Tibial artery (tissue), 4 donors: ENCODE measurements at regions not wholly inside any gene's neighbourhood (a gene's known extent, or its start where the extent isn't known, plus 50 kb on each side); places are given as distances from the start of the nearest gene placed in this dataset.

ENCODE experiments used
- DNase-seq, 2 donors: peaks; one replicate each; pipeline ENCODE4 v3.0.0-alpha.2; 2019
- H3K27ac ChIP-seq, 2 donors: fragments of 200-600 bp; sonication (generic) in 1 of 2; 1 replicate in 1 of 2; 2 replicates in 1 of 2; pipeline ENCODE4 v1.5.1; 2018 to 2019; ENCODE audit warnings: mild to moderate bottlenecking in 1 of 2
- H3K27me3 ChIP-seq, 2 donors: fragments of 200-600 bp; sonication (generic) in 1 of 2; one replicate each; pipeline versions ENCODE4 v1.5.1 to v1.6.0; 2016 to 2019
- H3K36me3 ChIP-seq, 3 donors: fragments of 200-600 bp; sonication (generic) in 2 of 3; one replicate each; pipeline ENCODE4 v1.5.1; 2016 to 2019; ENCODE audit warnings: mild to moderate bottlenecking in 2 of 3
- H3K4me1 ChIP-seq, 4 donors: fragments of 200-600 bp; sonication (generic) in 2 of 4; 1 replicate in 3 of 4; 2 replicates in 1 of 4; pipeline ENCODE4 v1.5.1; 2016 to 2019
- H3K4me3 ChIP-seq, 2 donors: fragments of 200-600 bp; sonication (generic) in 1 of 2; 1 replicate in 1 of 2; 2 replicates in 1 of 2; pipeline ENCODE4 v1.5.1; 2018 to 2019; ENCODE audit warnings: mild to moderate bottlenecking in 2 of 2
- H3K9me3 ChIP-seq, 3 donors: fragments of 200-600 bp; sonication (generic) in 1 of 3; one replicate each; pipeline ENCODE4 v1.5.1; 2016 to 2019
- CTCF ChIP-seq, 2 experiments: fragments of 200-600 bp in 1 of 2; fragments of 450-650 bp in 1 of 2; IDR thresholded peaks; one replicate each; pipeline ENCODE4 v1.5.1; 2017 to 2019; ENCODE audit warnings: antibody characterized with exemption in 2 of 2, mild to moderate bottlenecking in 1 of 2, moderate library complexity in 1 of 2
- intact Hi-C: fragments of 100-400 bp; cut with DNase I; formaldehyde crosslinking; loops from one replicate; pipeline ENCODE4 v1.15.0; 2023; ENCODE audit warnings: low total_unique reads

GRCh38 chr6:149164199-149164750 lies 153.2 kb upstream of the TAB2 start:
- no peak overlapping the region for H3K27ac ChIP-seq
- no peaks in the 10 kb centered on the region for H3K36me3 ChIP-seq
- peaks cover 0 to 7% of the 10 kb centered on the region in 2 donors for H3K27me3 ChIP-seq
- intact Hi-C loops: no loop called here
- H3K4me3 ChIP-seq: no peak overlapping the region
- no peaks in the 10 kb centered on the region for H3K9me3 ChIP-seq
- DNase-seq: no peak
- H3K4me1 ChIP-seq: no peaks in the 10 kb centered on the region
- TF ChIP-seq CTCF (IDR thresholded peaks at IDR 0.05): no peak

GRCh38 chr6:149166336-149166735 lies 151.2 kb upstream of the TAB2 start:
- intact Hi-C loops: no loop called here
- no peak for DNase-seq
- no peak for TF ChIP-seq CTCF (IDR thresholded peaks at IDR 0.05)
- no peaks in the 10 kb centered on the region for H3K36me3 ChIP-seq
- H3K27ac ChIP-seq: no peak overlapping the region
- no peaks in the 10 kb centered on the region for H3K4me1 ChIP-seq
- no peak overlapping the region for H3K4me3 ChIP-seq
- H3K9me3 ChIP-seq: no peaks in the 10 kb centered on the region
- peaks cover 0 to 7% of the 10 kb centered on the region in 2 donors for H3K27me3 ChIP-seq

GRCh38 chr6:149166747-149167146 lies 150.8 kb upstream of the TAB2 start:
- Histone ChIP-seq H3K4me3 (no peak overlapping the region), H3K36me3 (no peaks in the 10 kb centered on the region), H3K27me3 (peaks cover 0 to 7% of the 10 kb centered on the region in 2 donors), H3K9me3 (no peaks in the 10 kb centered on the region), H3K4me1 (no peaks in the 10 kb centered on the region), H3K27ac (no peak overlapping the region)
- no peak for TF ChIP-seq CTCF (IDR thresholded peaks at IDR 0.05)
- no peak for DNase-seq
- intact Hi-C loops: no loop called here

DNA sequence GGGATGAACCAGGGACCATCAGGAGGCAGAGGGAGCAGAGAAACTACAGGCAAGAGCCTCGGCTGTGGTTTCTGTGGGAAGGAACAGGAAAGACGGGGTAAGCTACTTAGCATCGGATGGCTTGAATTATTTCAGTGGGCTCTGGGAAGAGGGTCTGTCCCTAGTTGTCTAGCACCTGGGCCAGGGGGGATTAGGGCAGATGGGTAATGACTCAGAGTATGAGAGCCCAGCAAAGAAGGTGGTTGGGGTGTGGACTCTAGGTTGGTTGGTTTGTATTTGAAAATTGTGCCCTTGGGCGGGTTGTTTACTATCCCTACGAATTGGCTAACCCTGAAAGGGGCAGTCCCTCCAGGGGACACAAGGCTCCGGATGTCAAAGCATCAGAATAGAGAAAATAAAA lies 148.5 kb upstream of the TAB2 start:
- Histone ChIP-seq H3K36me3 (no peaks in the 10 kb centered on the region), H3K4me3 (no peak overlapping the region), H3K27me3 (peaks cover 0 to 7% of the 10 kb centered on the region in 2 donors), H3K4me1 (no peaks in the 10 kb centered on the region), H3K9me3 (no peaks in the 10 kb centered on the region), H3K27ac (no peak overlapping the region)
- no peak for TF ChIP-seq CTCF (IDR thresholded peaks at IDR 0.05)
- intact Hi-C loops: no loop called here
- DNase-seq: no peak

- no peaks in the 10 kb centered on the region for H3K4me1 ChIP-seq
- DNase-seq: no peak
- no peaks in the 10 kb centered on the region for H3K9me3 ChIP-seq
- no peaks in the 10 kb centered on the region for H3K36me3 ChIP-seq
- intact Hi-C loops: no loop called here
- H3K27me3 ChIP-seq: peaks cover 0 to 7% of the 10 kb centered on the region in 2 donors
- TF ChIP-seq CTCF (IDR thresholded peaks at IDR 0.05): no peak
- H3K27ac ChIP-seq: no peak overlapping the region
- no peak overlapping the region for H3K4me3 ChIP-seq
These were observed 147.6 kb upstream of the TAB2 start for GRCh38 chr6:149169761-149170511.
